Activated B cell treated with CpG ODN at 0.5 μM for 24 hours (primary cell): ENCODE measurements at regions not wholly inside any gene's neighbourhood (a gene's known extent, or its start where the extent isn't known, plus 50 kb on each side); places are given as distances from the start of the nearest gene placed in this dataset.

Experiments used
- ATAC-seq: fragments of 200-7000 bp; cut with Tn5 transposase; one replicate; pipeline ENCODE4 v1.10.0; 2021; ENCODE audit warnings: low read depth, mild to moderate bottlenecking, moderate library complexity
- CTCF ChIA-PET: fragments of 350-600 bp; sonication (Branson Sonifier 250); formaldehyde crosslinking; loops from one replicate; lab custom pipeline; 2021; ENCODE audit warnings: antibody characterized with exemption; lab: Charles Lee
- POLR2A ChIA-PET: fragments of 350-600 bp; sonication (Branson Sonifier 250); formaldehyde crosslinking; loops from one replicate; lab custom pipeline; 2021; ENCODE audit warnings: antibody characterized with exemption; lab: Charles Lee
- DNase-seq: peaks from one replicate; pipeline ENCODE4 v3.0.0; 2022
- H3K27ac Mint-ChIP-seq: one replicate; pipeline ENCODE4 v1.8.0; 2020; ENCODE audit warnings: mixed read lengths
- H3K27me3 Mint-ChIP-seq: one replicate; pipeline ENCODE4 v1.8.0; 2021; ENCODE audit warnings: mixed read lengths
- H3K36me3 Mint-ChIP-seq: one replicate; pipeline ENCODE4 v1.8.0; 2021; ENCODE audit warnings: low read depth, mixed read lengths
- H3K4me1 Mint-ChIP-seq: one replicate; pipeline ENCODE4 v1.8.0; 2021; ENCODE audit warnings: mixed read lengths
- H3K4me3 Mint-ChIP-seq: one replicate; pipeline ENCODE4 v1.8.0; 2020; ENCODE audit warnings: mild to moderate bottlenecking, mixed read lengths
- H3K9me3 Mint-ChIP-seq: one replicate; pipeline ENCODE4 v1.8.0; 2020; ENCODE audit warnings: mixed read lengths
- intact Hi-C: fragments of 100-400 bp; cut with micrococcal nuclease; formaldehyde crosslinking; loops from one replicate; pipeline ENCODE4 v1.15.1; 2024
- TF ChIP-seq, protein P1 (sequence below): fragments of 200-600 bp; IDR thresholded peaks from one replicate; pipeline ENCODE4 v1.8.0; 2022; ENCODE audit warnings: antibody characterized with exemption, mild to moderate bottlenecking

DNA sequence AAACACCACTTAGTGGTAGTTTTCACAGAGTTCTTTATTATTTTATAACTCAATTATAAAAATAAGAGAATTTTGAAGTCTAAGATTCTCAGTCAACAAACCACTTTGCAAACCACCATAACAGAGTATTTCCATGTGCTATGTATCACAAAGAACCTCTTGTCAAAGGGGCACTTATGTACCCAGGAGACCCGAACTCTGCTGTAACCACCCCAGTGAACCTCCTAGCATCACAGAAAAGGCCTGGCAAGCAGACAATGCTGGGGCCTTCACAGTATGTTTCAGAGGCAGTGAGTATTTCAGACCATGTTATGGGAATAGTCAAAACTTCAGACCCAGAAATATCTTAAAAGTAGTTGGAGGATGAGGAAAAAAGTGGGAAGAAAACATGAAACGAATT is 714.1 kb downstream of the EFNB2 start:
- no peak for DNase-seq
- TF ChIP-seq, protein P1, sequence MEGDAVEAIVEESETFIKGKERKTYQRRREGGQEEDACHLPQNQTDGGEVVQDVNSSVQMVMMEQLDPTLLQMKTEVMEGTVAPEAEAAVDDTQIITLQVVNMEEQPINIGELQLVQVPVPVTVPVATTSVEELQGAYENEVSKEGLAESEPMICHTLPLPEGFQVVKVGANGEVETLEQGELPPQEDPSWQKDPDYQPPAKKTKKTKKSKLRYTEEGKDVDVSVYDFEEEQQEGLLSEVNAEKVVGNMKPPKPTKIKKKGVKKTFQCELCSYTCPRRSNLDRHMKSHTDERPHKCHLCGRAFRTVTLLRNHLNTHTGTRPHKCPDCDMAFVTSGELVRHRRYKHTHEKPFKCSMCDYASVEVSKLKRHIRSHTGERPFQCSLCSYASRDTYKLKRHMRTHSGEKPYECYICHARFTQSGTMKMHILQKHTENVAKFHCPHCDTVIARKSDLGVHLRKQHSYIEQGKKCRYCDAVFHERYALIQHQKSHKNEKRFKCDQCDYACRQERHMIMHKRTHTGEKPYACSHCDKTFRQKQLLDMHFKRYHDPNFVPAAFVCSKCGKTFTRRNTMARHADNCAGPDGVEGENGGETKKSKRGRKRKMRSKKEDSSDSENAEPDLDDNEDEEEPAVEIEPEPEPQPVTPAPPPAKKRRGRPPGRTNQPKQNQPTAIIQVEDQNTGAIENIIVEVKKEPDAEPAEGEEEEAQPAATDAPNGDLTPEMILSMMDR: no peak
- no peak for ATAC-seq
- H3K4me3 Mint-ChIP-seq: no peak overlapping the region
- H3K36me3 Mint-ChIP-seq: no peaks in the 10 kb centered on the region
- ChIA-PET POLR2A (no interaction called here), CTCF (no interaction called here)
- H3K27me3 Mint-ChIP-seq: no peaks in the 10 kb centered on the region
- intact Hi-C loops: no loop called here
- no peaks in the 10 kb centered on the region for H3K4me1 Mint-ChIP-seq
- H3K27ac Mint-ChIP-seq: no peak overlapping the region
- H3K9me3 Mint-ChIP-seq: no peaks in the 10 kb centered on the region

DNA sequence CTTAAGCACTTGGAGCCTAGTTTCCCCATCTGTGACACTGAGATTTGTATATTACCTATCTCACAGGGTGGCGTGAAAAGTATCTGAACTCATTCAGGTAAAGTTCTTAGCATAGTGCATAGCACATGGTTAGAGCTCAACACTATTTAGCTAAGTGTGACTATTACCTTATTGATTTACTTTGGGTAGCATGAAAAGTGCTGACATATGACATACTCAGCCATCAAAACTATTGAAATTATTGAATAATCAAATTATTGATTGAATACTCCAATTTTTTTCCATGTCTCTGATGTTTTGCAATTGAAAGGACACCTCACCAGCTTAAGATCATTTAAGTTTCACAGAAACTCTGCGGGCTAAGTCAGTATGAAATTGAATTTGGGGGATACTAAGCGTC is 715.0 kb downstream of the EFNB2 start:
- POLR2A ChIA-PET: no interaction called here
- no peaks in the 10 kb centered on the region for H3K36me3 Mint-ChIP-seq

DNA sequence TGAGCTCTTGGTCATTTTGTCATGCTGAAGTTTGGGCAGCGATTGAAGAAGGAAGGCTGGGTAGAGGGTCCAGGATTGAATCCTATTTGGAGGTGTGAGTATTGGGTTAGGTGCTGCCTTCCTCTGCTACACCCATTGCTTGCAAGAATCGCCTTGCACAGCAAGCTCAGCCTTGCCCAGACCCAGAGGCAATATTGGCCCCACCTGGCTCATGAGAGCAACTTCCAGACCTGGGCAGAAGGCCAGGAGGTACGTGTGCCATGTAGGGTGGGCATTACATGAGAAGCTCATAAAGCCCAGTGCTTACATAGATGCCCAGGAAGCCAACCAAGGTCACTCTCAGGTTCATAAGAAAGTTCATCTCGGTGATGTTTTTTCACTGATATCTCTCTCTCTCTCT is 718.0 kb downstream of the EFNB2 start:
- Mint-ChIP-seq H3K27ac (no peak overlapping the region), H3K27me3 (no peaks in the 10 kb centered on the region)
- CTCF ChIA-PET: no interaction called here

More for the DNA sequence above, 715.0 kb downstream of the EFNB2 start:
- Mint-ChIP-seq H3K27ac (no peak overlapping the region), H3K4me3 (no peak overlapping the region), H3K4me1 (no peaks in the 10 kb centered on the region), H3K9me3 (peaks cover 1% of the 10 kb centered on the region), H3K27me3 (no peaks in the 10 kb centered on the region)
- TF ChIP-seq, protein P1: no peak
- DNase-seq: no peak
- intact Hi-C loops: no loop called here
- ATAC-seq: no peak
- CTCF ChIA-PET: no interaction called here

DNA sequence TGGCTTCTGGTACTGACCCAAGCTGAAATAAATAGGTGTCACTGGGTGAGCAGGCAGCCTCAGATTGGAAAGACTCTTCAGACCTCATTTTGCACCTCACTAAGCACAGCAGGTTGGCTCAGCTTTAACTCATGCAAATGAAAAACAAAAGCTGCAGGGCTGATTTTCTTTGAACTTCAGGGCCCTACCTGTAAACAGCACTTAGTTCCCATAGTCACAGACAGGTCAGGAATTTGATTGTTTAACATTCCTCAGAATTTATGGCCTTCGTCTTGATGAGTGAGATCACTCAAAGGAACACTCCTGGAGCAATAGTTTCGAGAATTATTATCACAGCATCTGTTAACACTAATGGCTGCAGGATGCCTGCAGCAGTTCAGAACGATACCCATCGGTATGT is 718.5 kb downstream of the EFNB2 start:
- Mint-ChIP-seq H3K27ac (no peak overlapping the region), H3K9me3 (peaks cover 1% of the 10 kb centered on the region), H3K4me3 (no peak overlapping the region), H3K27me3 (no peaks in the 10 kb centered on the region), H3K36me3 (no peaks in the 10 kb centered on the region), H3K4me1 (no peaks in the 10 kb centered on the region)
- ChIA-PET CTCF (no interaction called here), POLR2A (no interaction called here)
- intact Hi-C loops: no loop called here
- no peak for ATAC-seq
- DNase-seq: no peak
- TF ChIP-seq, protein P1: no peak

More for the DNA sequence above, 718.0 kb downstream of the EFNB2 start:
- Mint-ChIP-seq H3K4me1 (no peaks in the 10 kb centered on the region), H3K4me3 (no peak overlapping the region), H3K36me3 (no peaks in the 10 kb centered on the region), H3K9me3 (peaks cover 1% of the 10 kb centered on the region)
- ATAC-seq (no peak), DNase-seq (no peak)
- POLR2A ChIA-PET: no interaction called here
- TF ChIP-seq, protein P1: no peak
- intact Hi-C loops: no loop called here

DNA sequence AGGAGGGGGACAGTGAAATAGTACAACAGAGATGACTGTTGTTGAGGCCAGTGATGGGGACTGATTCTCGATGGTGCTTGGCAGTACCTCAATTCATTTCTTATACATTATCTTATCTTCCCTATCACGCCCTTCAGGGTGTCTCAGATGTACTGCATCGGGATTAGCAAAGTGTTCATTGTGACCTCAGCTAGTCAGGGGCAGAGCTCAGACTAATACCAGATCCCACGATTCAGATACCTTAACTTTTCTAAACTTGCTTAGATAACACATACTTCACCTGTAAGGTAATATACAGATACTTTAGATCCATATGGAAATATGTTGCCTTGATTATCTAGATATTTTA is 720.6 kb downstream of the EFNB2 start:
- no peaks in the 10 kb centered on the region for H3K36me3 Mint-ChIP-seq
- no peak for ATAC-seq
- TF ChIP-seq, protein P1: no peak
- no peak for DNase-seq
- POLR2A ChIA-PET: no interaction called here
- H3K9me3 Mint-ChIP-seq: peaks cover 4% of the 10 kb centered on the region
- no peak overlapping the region for H3K27ac Mint-ChIP-seq
- H3K4me3 Mint-ChIP-seq: no peak overlapping the region
- CTCF ChIA-PET: no interaction called here
- intact Hi-C loops: no loop called here
- no peaks in the 10 kb centered on the region for H3K27me3 Mint-ChIP-seq
- no peaks in the 10 kb centered on the region for H3K4me1 Mint-ChIP-seq
